ENCODE measurements at regions not wholly inside any gene's neighbourhood (a gene's known extent, or its start where the extent isn't known, plus 50 kb on each side); places are given as distances from the start of the nearest gene placed in this dataset.
A peak's percentile ranks its signal among the peaks of the same experiment; 100 is the strongest.

DNA sequence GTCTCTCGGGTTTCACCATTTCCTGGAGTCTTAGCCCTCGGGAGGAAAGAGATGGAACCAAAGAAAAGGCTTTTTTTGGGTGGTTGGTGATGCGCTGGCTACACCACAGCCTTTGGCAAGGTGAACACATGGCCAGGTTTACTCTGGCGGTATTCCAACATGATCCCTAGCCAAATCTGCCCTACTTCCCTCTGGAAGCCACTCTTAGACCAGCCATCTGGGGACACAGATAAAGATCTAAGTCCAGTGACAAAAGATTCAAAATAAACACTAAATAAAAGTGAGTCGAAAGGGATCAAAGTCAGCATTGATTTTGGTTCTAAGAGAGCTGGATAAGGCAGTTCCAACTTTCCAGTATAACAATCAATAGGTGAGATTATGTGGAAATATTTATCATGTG lies 694.5 kb downstream of the VRK1 start:
- H3K4me3 ChIP-seq, result no peak overlapping the region
- no peaks in the 10 kb centered on the region for H3K9me3 ChIP-seq
- no peaks in the 10 kb centered on the region for H3K27me3 ChIP-seq
- no peak for DNase-seq (ENCODE audit: low spot score in 2 of 2)
- no peak for TF ChIP-seq POLR2AphosphoS5 (IDR thresholded peaks at IDR 0.05)
- TF ChIP-seq, protein P1, sequence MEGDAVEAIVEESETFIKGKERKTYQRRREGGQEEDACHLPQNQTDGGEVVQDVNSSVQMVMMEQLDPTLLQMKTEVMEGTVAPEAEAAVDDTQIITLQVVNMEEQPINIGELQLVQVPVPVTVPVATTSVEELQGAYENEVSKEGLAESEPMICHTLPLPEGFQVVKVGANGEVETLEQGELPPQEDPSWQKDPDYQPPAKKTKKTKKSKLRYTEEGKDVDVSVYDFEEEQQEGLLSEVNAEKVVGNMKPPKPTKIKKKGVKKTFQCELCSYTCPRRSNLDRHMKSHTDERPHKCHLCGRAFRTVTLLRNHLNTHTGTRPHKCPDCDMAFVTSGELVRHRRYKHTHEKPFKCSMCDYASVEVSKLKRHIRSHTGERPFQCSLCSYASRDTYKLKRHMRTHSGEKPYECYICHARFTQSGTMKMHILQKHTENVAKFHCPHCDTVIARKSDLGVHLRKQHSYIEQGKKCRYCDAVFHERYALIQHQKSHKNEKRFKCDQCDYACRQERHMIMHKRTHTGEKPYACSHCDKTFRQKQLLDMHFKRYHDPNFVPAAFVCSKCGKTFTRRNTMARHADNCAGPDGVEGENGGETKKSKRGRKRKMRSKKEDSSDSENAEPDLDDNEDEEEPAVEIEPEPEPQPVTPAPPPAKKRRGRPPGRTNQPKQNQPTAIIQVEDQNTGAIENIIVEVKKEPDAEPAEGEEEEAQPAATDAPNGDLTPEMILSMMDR (IDR thresholded peaks at IDR 0.05), result no peak
- TF ChIP-seq EP300 (IDR thresholded peaks at IDR 0.05), result no peak
- TF ChIP-seq POLR2A (IDR thresholded peaks at IDR 0.05), result no peak
- H3K36me3 ChIP-seq, result no peaks in the 10 kb centered on the region
- 85% methylated on average over 5 of the region's 5 CpGs for WGBS
- no peak overlapping the region for H3K27ac ChIP-seq
- no peaks in the 10 kb centered on the region for H3K4me1 ChIP-seq

DNA sequence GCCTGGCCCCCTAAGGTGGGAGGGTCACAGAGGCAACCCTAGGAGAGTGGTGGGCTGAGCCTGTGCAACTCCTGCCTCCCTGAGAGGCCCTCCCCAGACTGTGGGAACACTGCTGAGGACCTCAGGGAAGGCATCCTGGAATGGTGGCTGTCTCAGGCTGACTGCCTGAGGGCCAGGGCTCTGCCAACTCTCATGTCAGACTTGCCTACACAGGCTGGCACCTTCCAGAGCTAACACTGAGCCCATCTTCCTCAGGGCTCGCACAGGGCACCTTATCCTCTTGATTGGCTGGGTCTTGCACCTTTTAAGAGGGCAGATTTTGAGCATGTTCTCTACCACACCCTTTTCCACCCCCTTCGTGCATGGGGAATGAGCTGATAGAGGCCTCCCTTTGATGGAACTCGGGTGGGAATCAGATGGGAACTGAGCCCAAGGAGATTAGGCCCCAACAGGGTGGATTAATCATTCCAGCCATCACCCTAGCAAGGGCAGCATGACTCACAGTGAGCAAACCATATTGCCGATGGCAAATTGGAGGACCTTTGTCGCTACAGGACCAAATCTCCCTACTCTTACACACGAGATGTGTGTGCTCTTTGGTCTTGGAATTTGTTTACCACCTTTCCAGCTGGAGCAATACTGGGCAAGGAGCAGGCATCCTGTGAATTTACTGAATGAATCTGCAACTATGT lies 702.8 kb downstream of the VRK1 start:
- H3K36me3 ChIP-seq, result no peaks in the 10 kb centered on the region
- peak overlapping the region; percentile 34 for H3K27ac ChIP-seq
- TF ChIP-seq POLR2AphosphoS5 (IDR thresholded peaks at IDR 0.05) (no peak), EP300 (IDR thresholded peaks at IDR 0.05) (no peak), POLR2A (IDR thresholded peaks at IDR 0.05) (no peak)
- TF ChIP-seq, protein P1 (IDR thresholded peaks at IDR 0.05), result no peak
- DNase-seq (ENCODE audit: low spot score in 2 of 2), result no peak
- 25% methylated on average over 6 of the region's 6 CpGs for WGBS
- no peak overlapping the region for H3K4me3 ChIP-seq
- H3K4me1 ChIP-seq, result peaks cover 24% of the 10 kb centered on the region
- no peaks in the 10 kb centered on the region for H3K9me3 ChIP-seq
- no peaks in the 10 kb centered on the region for H3K27me3 ChIP-seq

DNA sequence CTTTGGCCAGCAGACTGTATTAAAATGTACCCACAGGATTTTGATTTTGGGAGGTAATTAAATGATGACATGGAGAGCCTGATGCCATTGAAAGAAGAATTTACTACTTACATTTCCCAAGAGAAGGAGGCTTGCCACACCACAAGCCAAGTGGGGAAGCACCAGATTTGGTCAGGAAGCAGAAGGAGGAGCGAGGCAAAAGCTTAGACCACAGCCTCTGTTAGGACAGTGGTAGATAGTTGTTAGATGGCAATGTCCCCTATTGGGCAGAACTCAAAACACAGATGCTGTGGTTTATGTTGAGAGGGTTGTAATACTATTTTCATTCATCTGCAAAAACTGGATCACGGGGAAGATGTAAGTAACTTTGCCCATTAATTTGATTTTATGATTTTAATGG lies 709.4 kb downstream of the VRK1 start:
- Histone ChIP-seq H3K36me3 (no peaks in the 10 kb centered on the region), H3K9me3 (no peaks in the 10 kb centered on the region), H3K4me1 (no peaks in the 10 kb centered on the region), H3K27me3 (no peaks in the 10 kb centered on the region), H3K4me3 (no peak overlapping the region), H3K27ac (no peak overlapping the region)
- WGBS, result 90% methylated on average over 2 of the region's 2 CpGs
- TF ChIP-seq POLR2AphosphoS5 (IDR thresholded peaks at IDR 0.05) (no peak), EP300 (IDR thresholded peaks at IDR 0.05) (no peak), POLR2A (IDR thresholded peaks at IDR 0.05) (no peak)
- TF ChIP-seq, protein P1 (IDR thresholded peaks at IDR 0.05), result no peak
- DNase-seq (ENCODE audit: low spot score in 2 of 2), result no peak

DNA sequence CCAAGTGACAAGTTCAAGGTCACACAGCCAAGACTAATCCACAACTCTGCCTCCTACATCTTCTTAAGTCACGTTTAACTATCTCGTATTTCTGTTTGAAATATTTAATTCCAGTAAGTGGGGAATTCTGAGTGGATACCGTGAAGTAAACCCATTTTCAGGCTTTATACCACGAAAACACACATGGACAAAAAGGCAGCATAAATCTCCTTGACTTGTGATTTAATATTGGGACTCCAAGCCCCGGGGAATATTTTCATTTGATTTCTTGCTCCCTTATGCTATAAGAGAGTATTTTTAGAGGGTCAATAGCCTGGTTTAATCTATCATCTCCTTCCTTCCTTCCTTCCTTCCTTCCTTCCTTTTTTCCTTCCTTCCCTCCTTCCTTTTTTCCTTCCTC lies 716.7 kb downstream of the VRK1 start:
- no peak overlapping the region for H3K4me3 ChIP-seq
- DNase-seq (ENCODE audit: low spot score in 2 of 2), result no peak
- H3K9me3 ChIP-seq, result no peaks in the 10 kb centered on the region
- H3K36me3 ChIP-seq, result no peaks in the 10 kb centered on the region
- 77% methylated on average over 5 of the region's 5 CpGs for WGBS
- no peaks in the 10 kb centered on the region for H3K27me3 ChIP-seq
- TF ChIP-seq EP300 (IDR thresholded peaks at IDR 0.05) (no peak), POLR2AphosphoS5 (IDR thresholded peaks at IDR 0.05) (no peak), POLR2A (IDR thresholded peaks at IDR 0.05) (no peak)
- TF ChIP-seq, protein P1 (IDR thresholded peaks at IDR 0.05), result no peak
- no peak overlapping the region for H3K27ac ChIP-seq
- no peaks in the 10 kb centered on the region for H3K4me1 ChIP-seq

DNA sequence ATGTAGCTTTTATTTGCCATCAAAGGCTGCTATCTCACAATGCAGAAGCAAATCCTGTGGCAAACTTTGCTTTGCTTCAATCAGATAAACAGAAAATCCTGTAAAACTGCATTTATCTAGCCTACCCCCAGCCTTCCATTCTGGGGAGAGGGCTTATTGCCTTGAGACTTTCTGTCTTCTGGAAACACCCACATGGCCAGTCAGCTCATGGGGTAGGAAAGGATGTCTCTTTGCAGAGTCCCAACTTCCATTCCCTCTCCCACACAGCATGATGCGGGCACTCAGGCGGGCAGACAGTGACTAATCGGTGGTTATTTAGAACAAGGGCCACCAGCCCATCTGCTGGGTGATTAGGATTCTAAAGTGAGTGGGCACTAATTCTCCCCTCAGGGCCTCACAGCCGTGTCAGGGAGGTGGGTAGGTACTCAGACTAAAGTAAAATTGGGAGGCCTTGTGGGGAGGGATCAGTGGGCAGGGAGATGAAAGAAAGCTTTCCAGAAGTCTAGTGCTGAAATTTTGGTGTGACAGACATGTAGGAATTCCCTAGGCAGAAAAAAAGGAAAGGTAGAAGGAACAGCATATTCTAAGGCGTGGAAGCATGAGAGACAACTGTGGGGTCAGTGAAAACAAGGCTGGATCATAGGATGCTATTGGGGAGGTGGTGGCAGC lies 720.5 kb downstream of the VRK1 start:
- WGBS, result 86% methylated on average over 5 of the region's 5 CpGs
- TF ChIP-seq POLR2AphosphoS5 (IDR thresholded peaks at IDR 0.05) (no peak), EP300 (IDR thresholded peaks at IDR 0.05) (no peak), POLR2A (IDR thresholded peaks at IDR 0.05) (no peak)
- TF ChIP-seq, protein P1 (IDR thresholded peaks at IDR 0.05), result no peak
- no peaks in the 10 kb centered on the region for H3K4me1 ChIP-seq
- no peak overlapping the region for H3K27ac ChIP-seq
- no peak overlapping the region for H3K4me3 ChIP-seq
- H3K9me3 ChIP-seq, result no peaks in the 10 kb centered on the region
- no peak for DNase-seq (ENCODE audit: low spot score in 2 of 2)
- no peaks in the 10 kb centered on the region for H3K27me3 ChIP-seq
- H3K36me3 ChIP-seq, result no peaks in the 10 kb centered on the region

All from suprapubic skin (tissue), 4 donors.